GM23338 (cell line): ENCODE measurements at regions not wholly inside any gene's neighbourhood (a gene's known extent, or its start where the extent isn't known, plus 50 kb on each side); places are given as distances from the start of the nearest gene placed in this dataset.

Experiments used
- ATAC-seq: fragments of 200-7000 bp; cut with Tn5 transposase; 3 replicates; pipeline ENCODE4 v1.9.1; 2020
- DNase-seq: peaks from one replicate; pipeline ENCODE4 v3.0.0-alpha.2; 2015; ENCODE audit warnings: low spot score
- H2AFZ ChIP-seq: fragments of 200-600 bp; sonication (generic); 2 replicates; pipeline ENCODE4 v1.8.0; 2016; ENCODE audit warnings: antibody characterized with exemption, mild to moderate bottlenecking, moderate library complexity
- H3F3A ChIP-seq: fragments of 200-600 bp; sonication (generic); replicated peaks from 2 replicates; pipeline ENCODE4 v1.8.0; 2017; ENCODE audit warnings: antibody characterized with exemption, mixed run types, low read depth
- H3K27ac ChIP-seq: fragments of 200-600 bp; sonication (generic); 2 replicates; pipeline ENCODE4 v1.6.1; 2016; ENCODE audit warnings: low read depth
- H3K27me3 ChIP-seq: fragments of 200-600 bp; sonication (generic); 2 replicates; pipeline ENCODE4 v1.8.0; 2016; ENCODE audit warnings: mild to moderate bottlenecking, mixed run types, moderate library complexity; ENCODE audit not compliant: insufficient read depth
- H3K36me3 ChIP-seq: fragments of 200-600 bp; sonication (generic); 2 replicates; pipeline ENCODE4 v1.8.0; 2016; ENCODE audit warnings: mild to moderate bottlenecking; ENCODE audit not compliant: insufficient read depth
- H3K4me1 ChIP-seq: fragments of 200-600 bp; sonication (generic); 2 replicates; pipeline ENCODE4 v1.8.0; 2016; ENCODE audit warnings: mild to moderate bottlenecking, moderate library complexity; ENCODE audit not compliant: insufficient read depth
- H3K4me2 ChIP-seq: fragments of 200-600 bp; sonication (generic); 2 replicates; pipeline ENCODE4 v1.7.1; 2017; ENCODE audit warnings: mixed run types
- H3K4me3 ChIP-seq: fragments of 200-600 bp; sonication (generic); 2 replicates; pipeline ENCODE4 v1.6.1; 2016; ENCODE audit warnings: mixed run types
- H3K79me2 ChIP-seq: fragments of 200-600 bp; sonication (generic); replicated peaks from 2 replicates; pipeline ENCODE4 v1.8.0; 2017; ENCODE audit warnings: mild to moderate bottlenecking; ENCODE audit not compliant: insufficient read depth
- H3K9me2 ChIP-seq: fragments of 200-600 bp; sonication (generic); 2 replicates; pipeline ENCODE4 v1.8.0; 2017; ENCODE audit not compliant: insufficient read depth
- H4K20me1 ChIP-seq: fragments of 200-600 bp; sonication (generic); replicated peaks from 2 replicates; pipeline ENCODE4 v1.8.0; 2017; ENCODE audit warnings: mild to moderate bottlenecking; ENCODE audit not compliant: insufficient read depth
- H3K27ac Mint-ChIP-seq: 2 replicates; pipeline ENCODE4 v1.8.0; 2020; ENCODE audit warnings: inconsistent platforms, mild to moderate bottlenecking, moderate library complexity, mixed read lengths
- H3K27me3 Mint-ChIP-seq: 3 replicates; pipeline ENCODE4 v1.8.0; 2022; ENCODE audit warnings: low read depth, mild to moderate bottlenecking, moderate library complexity, mixed read lengths, inconsistent platforms; ENCODE audit not compliant: insufficient read depth, poor library complexity
- H3K36me3 Mint-ChIP-seq: 3 replicates; pipeline ENCODE4 v1.8.0; 2021; ENCODE audit warnings: low read depth, mild to moderate bottlenecking, inconsistent platforms, moderate library complexity, mixed read lengths
- H3K4me1 Mint-ChIP-seq: 3 replicates; pipeline ENCODE4 v1.8.0; 2020; ENCODE audit warnings: mild to moderate bottlenecking, inconsistent platforms, mixed read lengths
- H3K4me3 Mint-ChIP-seq: 3 replicates; pipeline ENCODE4 v1.8.0; 2021; ENCODE audit warnings: moderate library complexity, mild to moderate bottlenecking, inconsistent platforms, mixed read lengths
- H3K9me3 Mint-ChIP-seq: 3 replicates; pipeline ENCODE4 v1.8.0; 2020; ENCODE audit warnings: moderate library complexity, mild to moderate bottlenecking, inconsistent platforms, mixed read lengths
- CREB1 ChIP-seq: fragments of 250-450 bp; sonication (Bioruptor Pico); IDR thresholded peaks from 2 replicates; pipeline ENCODE4 v1.5.0; 2020; ENCODE audit warnings: low read depth, mild to moderate bottlenecking, moderate library complexity
- EZH2phosphoT487 ChIP-seq: fragments of 200-600 bp; sonication (generic); IDR thresholded peaks from one replicate; pipeline ENCODE4 v1.8.1; 2018; ENCODE audit warnings: antibody characterized with exemption; ENCODE audit not compliant: unreplicated experiment
- JUNB ChIP-seq: IDR thresholded peaks from one replicate; pipeline ENCODE4 v1.6.1; 2016; ENCODE audit warnings: antibody characterized with exemption; ENCODE audit not compliant: unreplicated experiment
- STAT1 ChIP-seq: IDR thresholded peaks from one replicate; pipeline ENCODE4 v1.6.1; 2016; ENCODE audit warnings: antibody characterized with exemption; ENCODE audit not compliant: unreplicated experiment
- ZNF331 ChIP-seq: fragments of 250-450 bp; sonication (Bioruptor Pico); IDR thresholded peaks from 2 replicates; pipeline ENCODE4 v1.5.0; 2020; ENCODE audit warnings: low read depth, mild to moderate bottlenecking, moderate library complexity
- TF ChIP-seq, protein P1 (sequence below): fragments of 250-450 bp; sonication (Bioruptor Pico); IDR thresholded peaks from 2 replicates; pipeline ENCODE4 v1.5.0; 2020; ENCODE audit warnings: mild to moderate bottlenecking, moderate library complexity
- TF ChIP-seq, protein P2 (sequence below): IDR thresholded peaks from one replicate; pipeline ENCODE4 v1.6.1; 2018; ENCODE audit warnings: antibody characterized with exemption; ENCODE audit not compliant: unreplicated experiment

DNA sequence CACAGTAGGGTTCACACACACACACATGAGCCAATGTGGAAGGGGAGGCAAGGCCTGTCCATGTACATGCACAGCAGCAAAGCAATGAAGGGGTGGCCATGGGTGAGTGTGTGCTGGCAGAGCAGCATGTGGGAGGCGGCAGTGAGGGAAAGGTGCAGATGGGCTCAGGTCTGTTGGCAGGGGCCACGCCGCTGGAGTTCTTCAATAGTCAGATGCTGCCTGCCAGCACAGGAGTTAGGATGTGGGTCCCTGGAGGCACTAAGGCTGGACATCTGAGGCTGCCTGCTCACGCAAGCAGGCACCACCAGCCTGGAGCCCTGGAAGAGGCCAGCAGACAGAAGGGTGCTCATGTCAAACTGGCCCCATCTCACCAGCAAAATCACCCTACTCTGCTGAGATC is 1304.9 kb downstream of the DSC3 start (continued):
- TF ChIP-seq, protein P1, sequence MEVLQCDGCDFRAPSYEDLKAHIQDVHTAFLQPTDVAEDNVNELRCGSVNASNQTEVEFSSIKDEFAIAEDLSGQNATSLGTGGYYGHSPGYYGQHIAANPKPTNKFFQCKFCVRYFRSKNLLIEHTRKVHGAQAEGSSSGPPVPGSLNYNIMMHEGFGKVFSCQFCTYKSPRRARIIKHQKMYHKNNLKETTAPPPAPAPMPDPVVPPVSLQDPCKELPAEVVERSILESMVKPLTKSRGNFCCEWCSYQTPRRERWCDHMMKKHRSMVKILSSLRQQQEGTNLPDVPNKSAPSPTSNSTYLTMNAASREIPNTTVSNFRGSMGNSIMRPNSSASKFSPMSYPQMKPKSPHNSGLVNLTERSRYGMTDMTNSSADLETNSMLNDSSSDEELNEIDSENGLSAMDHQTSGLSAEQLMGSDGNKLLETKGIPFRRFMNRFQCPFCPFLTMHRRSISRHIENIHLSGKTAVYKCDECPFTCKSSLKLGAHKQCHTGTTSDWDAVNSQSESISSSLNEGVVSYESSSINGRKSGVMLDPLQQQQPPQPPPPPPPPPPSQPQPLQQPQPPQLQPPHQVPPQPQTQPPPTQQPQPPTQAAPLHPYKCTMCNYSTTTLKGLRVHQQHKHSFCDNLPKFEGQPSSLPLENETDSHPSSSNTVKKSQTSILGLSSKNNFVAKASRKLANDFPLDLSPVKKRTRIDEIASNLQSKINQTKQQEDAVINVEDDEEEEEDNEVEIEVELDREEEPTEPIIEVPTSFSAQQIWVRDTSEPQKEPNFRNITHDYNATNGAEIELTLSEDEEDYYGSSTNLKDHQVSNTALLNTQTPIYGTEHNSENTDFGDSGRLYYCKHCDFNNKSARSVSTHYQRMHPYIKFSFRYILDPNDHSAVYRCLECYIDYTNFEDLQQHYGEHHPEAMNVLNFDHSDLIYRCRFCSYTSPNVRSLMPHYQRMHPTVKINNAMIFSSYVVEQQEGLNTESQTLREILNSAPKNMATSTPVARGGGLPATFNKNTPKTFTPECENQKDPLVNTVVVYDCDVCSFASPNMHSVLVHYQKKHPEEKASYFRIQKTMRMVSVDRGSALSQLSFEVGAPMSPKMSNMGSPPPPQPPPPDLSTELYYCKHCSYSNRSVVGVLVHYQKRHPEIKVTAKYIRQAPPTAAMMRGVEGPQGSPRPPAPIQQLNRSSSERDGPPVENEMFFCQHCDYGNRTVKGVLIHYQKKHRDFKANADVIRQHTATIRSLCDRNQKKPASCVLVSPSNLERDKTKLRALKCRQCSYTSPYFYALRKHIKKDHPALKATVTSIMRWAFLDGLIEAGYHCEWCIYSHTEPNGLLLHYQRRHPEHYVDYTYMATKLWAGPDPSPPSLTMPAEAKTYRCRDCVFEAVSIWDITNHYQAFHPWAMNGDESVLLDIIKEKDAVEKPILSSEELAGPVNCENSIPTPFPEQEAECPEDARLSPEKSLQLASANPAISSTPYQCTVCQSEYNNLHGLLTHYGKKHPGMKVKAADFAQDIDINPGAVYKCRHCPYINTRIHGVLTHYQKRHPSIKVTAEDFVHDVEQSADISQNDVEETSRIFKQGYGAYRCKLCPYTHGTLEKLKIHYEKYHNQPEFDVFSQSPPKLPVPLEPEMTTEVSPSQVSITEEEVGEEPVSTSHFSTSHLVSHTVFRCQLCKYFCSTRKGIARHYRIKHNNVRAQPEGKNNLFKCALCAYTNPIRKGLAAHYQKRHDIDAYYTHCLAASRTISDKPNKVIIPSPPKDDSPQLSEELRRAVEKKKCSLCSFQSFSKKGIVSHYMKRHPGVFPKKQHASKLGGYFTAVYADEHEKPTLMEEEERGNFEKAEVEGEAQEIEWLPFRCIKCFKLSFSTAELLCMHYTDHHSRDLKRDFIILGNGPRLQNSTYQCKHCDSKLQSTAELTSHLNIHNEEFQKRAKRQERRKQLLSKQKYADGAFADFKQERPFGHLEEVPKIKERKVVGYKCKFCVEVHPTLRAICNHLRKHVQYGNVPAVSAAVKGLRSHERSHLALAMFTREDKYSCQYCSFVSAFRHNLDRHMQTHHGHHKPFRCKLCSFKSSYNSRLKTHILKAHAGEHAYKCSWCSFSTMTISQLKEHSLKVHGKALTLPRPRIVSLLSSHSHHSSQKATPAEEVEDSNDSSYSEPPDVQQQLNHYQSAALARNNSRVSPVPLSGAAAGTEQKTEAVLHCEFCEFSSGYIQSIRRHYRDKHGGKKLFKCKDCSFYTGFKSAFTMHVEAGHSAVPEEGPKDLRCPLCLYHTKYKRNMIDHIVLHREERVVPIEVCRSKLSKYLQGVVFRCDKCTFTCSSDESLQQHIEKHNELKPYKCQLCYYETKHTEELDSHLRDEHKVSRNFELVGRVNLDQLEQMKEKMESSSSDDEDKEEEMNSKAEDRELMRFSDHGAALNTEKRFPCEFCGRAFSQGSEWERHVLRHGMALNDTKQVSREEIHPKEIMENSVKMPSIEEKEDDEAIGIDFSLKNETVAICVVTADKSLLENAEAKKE (CRISPR knock-in tag) = no peak
- TF ChIP-seq, protein P2, sequence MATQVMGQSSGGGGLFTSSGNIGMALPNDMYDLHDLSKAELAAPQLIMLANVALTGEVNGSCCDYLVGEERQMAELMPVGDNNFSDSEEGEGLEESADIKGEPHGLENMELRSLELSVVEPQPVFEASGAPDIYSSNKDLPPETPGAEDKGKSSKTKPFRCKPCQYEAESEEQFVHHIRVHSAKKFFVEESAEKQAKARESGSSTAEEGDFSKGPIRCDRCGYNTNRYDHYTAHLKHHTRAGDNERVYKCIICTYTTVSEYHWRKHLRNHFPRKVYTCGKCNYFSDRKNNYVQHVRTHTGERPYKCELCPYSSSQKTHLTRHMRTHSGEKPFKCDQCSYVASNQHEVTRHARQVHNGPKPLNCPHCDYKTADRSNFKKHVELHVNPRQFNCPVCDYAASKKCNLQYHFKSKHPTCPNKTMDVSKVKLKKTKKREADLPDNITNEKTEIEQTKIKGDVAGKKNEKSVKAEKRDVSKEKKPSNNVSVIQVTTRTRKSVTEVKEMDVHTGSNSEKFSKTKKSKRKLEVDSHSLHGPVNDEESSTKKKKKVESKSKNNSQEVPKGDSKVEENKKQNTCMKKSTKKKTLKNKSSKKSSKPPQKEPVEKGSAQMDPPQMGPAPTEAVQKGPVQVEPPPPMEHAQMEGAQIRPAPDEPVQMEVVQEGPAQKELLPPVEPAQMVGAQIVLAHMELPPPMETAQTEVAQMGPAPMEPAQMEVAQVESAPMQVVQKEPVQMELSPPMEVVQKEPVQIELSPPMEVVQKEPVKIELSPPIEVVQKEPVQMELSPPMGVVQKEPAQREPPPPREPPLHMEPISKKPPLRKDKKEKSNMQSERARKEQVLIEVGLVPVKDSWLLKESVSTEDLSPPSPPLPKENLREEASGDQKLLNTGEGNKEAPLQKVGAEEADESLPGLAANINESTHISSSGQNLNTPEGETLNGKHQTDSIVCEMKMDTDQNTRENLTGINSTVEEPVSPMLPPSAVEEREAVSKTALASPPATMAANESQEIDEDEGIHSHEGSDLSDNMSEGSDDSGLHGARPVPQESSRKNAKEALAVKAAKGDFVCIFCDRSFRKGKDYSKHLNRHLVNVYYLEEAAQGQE = no peak
- TF ChIP-seq EZH2phosphoT487 (no peak), ZNF331 (CRISPR knock-in tag) (no peak)

DNA sequence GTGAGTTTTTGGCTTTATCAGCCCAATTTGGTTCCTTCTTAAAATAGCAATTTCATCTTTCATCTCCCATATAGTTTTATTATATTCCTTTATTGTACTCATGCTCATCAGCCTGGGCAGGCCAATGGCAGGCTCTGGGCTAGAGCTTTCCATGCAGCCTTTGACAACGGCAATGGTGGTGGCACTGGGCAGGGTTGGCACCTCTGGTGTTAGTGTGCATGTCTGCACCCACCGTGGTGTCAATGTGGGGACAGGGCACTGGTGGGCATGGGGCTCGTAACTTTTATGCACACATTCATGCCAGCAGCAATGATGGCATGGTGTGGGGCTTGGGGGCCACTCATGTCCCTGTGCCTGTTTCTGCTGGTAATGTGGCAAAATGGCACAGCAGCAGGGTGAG is 1305.4 kb downstream of the DSC3 start:
- Mint-ChIP-seq H3K27ac (peak overlapping the region; percentile 66; the same call in 1 of the 2 replicates), H3K4me3 (no peak overlapping the region), H3K9me3 (no peaks in the 10 kb centered on the region), H3K27me3 (no peaks in the 10 kb centered on the region), H3K36me3 (no peaks in the 10 kb centered on the region), H3K4me1 (no peaks in the 10 kb centered on the region)
- H4K20me1 ChIP-seq = no peaks in the 10 kb centered on the region
- no peak for TF ChIP-seq STAT1
- TF ChIP-seq CREB1 (CRISPR knock-in tag) = no peak
- no peak for TF ChIP-seq JUNB
- no peaks in the 10 kb centered on the region for H3K27me3 ChIP-seq
- H3K36me3 ChIP-seq = no peaks in the 10 kb centered on the region
- H3K27ac ChIP-seq = no peak overlapping the region
- no peak overlapping the region for H2AFZ ChIP-seq
- no peaks in the 10 kb centered on the region for H3K9me2 ChIP-seq
- H3F3A ChIP-seq = no peaks in the 10 kb centered on the region
- H3K79me2 ChIP-seq = no peaks in the 10 kb centered on the region
- DNase-seq = no peak
- no peaks in the 10 kb centered on the region for H3K4me1 ChIP-seq
- no peak overlapping the region for H3K4me2 ChIP-seq
- H3K4me3 ChIP-seq = no peak overlapping the region
- no peak for ATAC-seq
